ACC112 (cell line): ENCODE measurements at regions not wholly inside any gene's neighbourhood (a gene's known extent, or its start where the extent isn't known, plus 50 kb on each side); places are given as distances from the start of the nearest gene placed in this dataset.

Experiments used
- H2AFZ ChIP-seq: fragments of 200-600 bp; sonication (generic); one replicate; pipeline ENCODE4 v1.6.0; 2017; ENCODE audit warnings: antibody characterized with exemption, low read length; ENCODE audit not compliant: unreplicated experiment
- H3K27ac ChIP-seq: fragments of 200-600 bp; sonication (generic); 2 replicates; pipeline ENCODE4 v1.5.1; 2014; ENCODE audit warnings: low read depth, mild to moderate bottlenecking, antibody characterized with exemption, low read length, moderate library complexity
- H3K27me3 ChIP-seq: fragments of 200-600 bp; sonication (generic); 2 replicates; pipeline ENCODE4 v1.6.1; 2014; ENCODE audit warnings: mild to moderate bottlenecking, antibody characterized with exemption, low read length, moderate library complexity, mixed read lengths; ENCODE audit not compliant: insufficient read depth
- H3K36me3 ChIP-seq: fragments of 200-600 bp; sonication (generic); 2 replicates; pipeline ENCODE4 v1.6.1; 2016; ENCODE audit warnings: mild to moderate bottlenecking, antibody characterized with exemption, low read length, moderate library complexity, mixed read lengths; ENCODE audit not compliant: insufficient read depth
- H3K4me1 ChIP-seq: fragments of 200-600 bp; sonication (generic); one replicate; pipeline ENCODE4 v1.6.1; 2016; ENCODE audit warnings: low read length, mixed read lengths; ENCODE audit not compliant: insufficient read depth, unreplicated experiment, control insufficient read depth
- H3K4me3 ChIP-seq: fragments of 200-600 bp; sonication (generic); 2 replicates; pipeline ENCODE4 v1.5.1; 2014; ENCODE audit warnings: mild to moderate bottlenecking, low read depth, low read length
- H3K79me2 ChIP-seq: fragments of 200-600 bp; sonication (generic); one replicate; pipeline ENCODE4 v1.6.0; 2016; ENCODE audit warnings: low read length; ENCODE audit not compliant: control insufficient read depth, unreplicated experiment, insufficient read depth

GRCh38 chr2:8363161-8363560, 318.7 kb upstream of the ID2 start:
- no peak overlapping the region for H3K27ac ChIP-seq
- no peaks in the 10 kb centered on the region for H3K4me1 ChIP-seq
- no peak overlapping the region for H3K4me3 ChIP-seq
- H3K36me3 ChIP-seq = no peaks in the 10 kb centered on the region
- H3K79me2 ChIP-seq = no peaks in the 10 kb centered on the region
- H3K27me3 ChIP-seq = 0 out of 2 replicates have a peak, but pooled peaks cover 3% of the 10 kb centered on the region
- H2AFZ ChIP-seq = no peak overlapping the region

- H2AFZ ChIP-seq = no peak overlapping the region
- no peak overlapping the region for H3K4me3 ChIP-seq
- no peaks in the 10 kb centered on the region for H3K36me3 ChIP-seq
- no peaks in the 10 kb centered on the region for H3K4me1 ChIP-seq
- H3K27me3 ChIP-seq = 0 out of 2 replicates have a peak, but pooled peaks cover 3% of the 10 kb centered on the region
- H3K79me2 ChIP-seq = no peaks in the 10 kb centered on the region
- H3K27ac ChIP-seq = no peak overlapping the region
These were observed 317.2 kb upstream of the ID2 start for GRCh38 chr2:8364668-8365067.

- no peak overlapping the region for H3K4me3 ChIP-seq
- no peak overlapping the region for H2AFZ ChIP-seq
- H3K27ac ChIP-seq = no peak overlapping the region
- no peaks in the 10 kb centered on the region for H3K79me2 ChIP-seq
- no peaks in the 10 kb centered on the region for H3K36me3 ChIP-seq
- H3K4me1 ChIP-seq = no peaks in the 10 kb centered on the region
- H3K27me3 ChIP-seq = 0 out of 2 replicates have a peak, but pooled peaks cover 3% of the 10 kb centered on the region
These were observed 316.4 kb upstream of the ID2 start for GRCh38 chr2:8365331-8365910.

GRCh38 chr2:8367833-8368232, 314.0 kb upstream of the ID2 start:
- H2AFZ ChIP-seq = no peak overlapping the region
- H3K4me3 ChIP-seq = no peak overlapping the region
- H3K27me3 ChIP-seq = 0 out of 2 replicates have a peak, but pooled peaks cover 3% of the 10 kb centered on the region
- no peaks in the 10 kb centered on the region for H3K36me3 ChIP-seq
- H3K4me1 ChIP-seq = no peaks in the 10 kb centered on the region
- H3K79me2 ChIP-seq = no peaks in the 10 kb centered on the region
- H3K27ac ChIP-seq = no peak overlapping the region

GRCh38 chr2:8368463-8368862, 313.4 kb upstream of the ID2 start:
- Histone ChIP-seq H3K4me1 (no peaks in the 10 kb centered on the region), H3K27ac (no peak overlapping the region), H3K27me3 (0 out of 2 replicates have a peak, but pooled peaks cover 6% of the 10 kb centered on the region), H2AFZ (no peak overlapping the region), H3K36me3 (no peaks in the 10 kb centered on the region), H3K79me2 (no peaks in the 10 kb centered on the region), H3K4me3 (no peak overlapping the region)

GRCh38 chr2:8369522-8369921, 312.3 kb upstream of the ID2 start:
- H3K27me3 ChIP-seq = 0 out of 2 replicates have a peak, but pooled peaks cover 3% of the 10 kb centered on the region
- no peak overlapping the region for H3K27ac ChIP-seq
- no peaks in the 10 kb centered on the region for H3K4me1 ChIP-seq

GRCh38 chr2:8370258-8370802, 311.5 kb upstream of the ID2 start:
- Histone ChIP-seq H3K4me3 (no peak overlapping the region), H3K27ac (no peak overlapping the region), H3K27me3 (0 out of 2 replicates have a peak, but pooled peaks cover 3% of the 10 kb centered on the region)

More at GRCh38 chr2:8369522-8369921, 312.3 kb upstream of the ID2 start:
- no peak overlapping the region for H3K4me3 ChIP-seq
- H2AFZ ChIP-seq = no peak overlapping the region
- no peaks in the 10 kb centered on the region for H3K36me3 ChIP-seq
- no peaks in the 10 kb centered on the region for H3K79me2 ChIP-seq

GRCh38 chr2:8371653-8372052, 310.2 kb upstream of the ID2 start:
- Histone ChIP-seq H3K79me2 (no peaks in the 10 kb centered on the region), H3K27ac (no peak overlapping the region), H2AFZ (no peak overlapping the region), H3K27me3 (0 out of 2 replicates have a peak, but pooled peaks cover 3% of the 10 kb centered on the region), H3K4me1 (no peaks in the 10 kb centered on the region), H3K4me3 (no peak overlapping the region), H3K36me3 (no peaks in the 10 kb centered on the region)

More at GRCh38 chr2:8370258-8370802, 311.5 kb upstream of the ID2 start:
- H3K79me2 ChIP-seq = no peaks in the 10 kb centered on the region
- no peaks in the 10 kb centered on the region for H3K36me3 ChIP-seq
- no peak overlapping the region for H2AFZ ChIP-seq
- no peaks in the 10 kb centered on the region for H3K4me1 ChIP-seq

GRCh38 chr2:8374782-8375181, 307.1 kb upstream of the ID2 start:
- H3K79me2 ChIP-seq = no peaks in the 10 kb centered on the region
- no peak overlapping the region for H2AFZ ChIP-seq
- no peak overlapping the region for H3K4me3 ChIP-seq
- H3K27me3 ChIP-seq = peaks cover 13% of the 10 kb centered on the region; the same call in 1 of the 2 replicates
- no peak overlapping the region for H3K27ac ChIP-seq
- no peaks in the 10 kb centered on the region for H3K36me3 ChIP-seq
- H3K4me1 ChIP-seq = no peaks in the 10 kb centered on the region

- no peak overlapping the region for H2AFZ ChIP-seq
These were observed 305.0 kb upstream of the ID2 start for GRCh38 chr2:8376603-8377410.

More at GRCh38 chr2:8376603-8377410, 305.0 kb upstream of the ID2 start:
- no peaks in the 10 kb centered on the region for H3K36me3 ChIP-seq
- H3K4me1 ChIP-seq = no peaks in the 10 kb centered on the region
- no peaks in the 10 kb centered on the region for H3K79me2 ChIP-seq
- no peak overlapping the region for H3K4me3 ChIP-seq
- H3K27me3 ChIP-seq = peaks cover 13% of the 10 kb centered on the region; the same call in 1 of the 2 replicates
- H3K27ac ChIP-seq = no peak overlapping the region
